HG03565 (cell line): ENCODE measurements at regions not wholly inside any gene's neighbourhood (a gene's known extent, or its start where the extent isn't known, plus 50 kb on each side); places are given as distances from the start of the nearest gene placed in this dataset.

ENCODE experiments used
- ATAC-seq: cut with Tn5 transposase; IDR thresholded peaks from one replicate; pipeline ENCODE4 v1.9.1; 2021; ENCODE audit warnings: mild to moderate bottlenecking, moderate library complexity; ENCODE audit not compliant: unreplicated experiment

DNA sequence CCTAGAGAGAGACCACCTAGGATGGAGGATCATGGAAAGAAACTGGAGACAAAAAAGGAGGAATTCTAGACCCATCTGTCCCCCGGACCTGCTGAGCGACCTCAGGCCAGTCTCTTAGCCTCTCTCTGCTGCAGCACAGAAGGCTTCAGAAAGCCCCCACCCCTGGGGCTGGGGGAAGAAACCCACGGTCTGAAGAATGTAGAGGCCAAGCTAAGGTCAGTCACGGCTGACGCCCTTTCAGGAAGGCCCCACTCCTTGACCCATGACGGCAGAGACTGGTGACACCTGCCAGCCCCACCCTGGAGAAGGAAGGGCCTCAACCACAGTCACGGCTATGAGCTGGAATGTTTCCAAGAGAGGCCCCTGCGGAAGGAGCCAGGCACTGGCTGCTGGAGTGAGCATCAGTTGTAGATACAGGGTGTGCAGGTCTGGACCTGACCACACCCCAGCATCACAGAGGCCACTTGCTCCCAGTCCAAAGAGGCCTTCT is 120.5 kb upstream of the BOD1 start:
- peak; percentile 82 for ATAC-seq

DNA sequence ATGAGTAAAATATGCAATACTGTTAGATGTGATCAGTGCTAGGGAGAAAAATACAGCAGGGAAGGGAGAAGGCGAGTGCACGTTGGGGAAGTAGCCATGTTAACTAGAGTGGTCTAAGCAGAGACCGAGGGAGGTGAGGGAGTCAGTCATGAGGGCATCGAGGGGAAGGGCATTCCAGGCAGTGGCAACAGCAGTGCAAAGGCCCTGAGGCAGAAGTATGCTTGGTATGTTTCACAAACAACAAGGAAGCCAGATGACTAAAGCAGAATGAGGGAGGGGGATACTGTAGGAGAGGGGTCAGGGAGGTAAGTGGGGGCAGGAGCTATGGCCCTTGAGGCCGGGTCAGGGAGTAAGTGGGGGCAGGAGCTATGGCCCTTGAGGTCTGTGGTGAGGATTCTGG is 123.3 kb upstream of the BOD1 start:
- ATAC-seq: no peak

DNA sequence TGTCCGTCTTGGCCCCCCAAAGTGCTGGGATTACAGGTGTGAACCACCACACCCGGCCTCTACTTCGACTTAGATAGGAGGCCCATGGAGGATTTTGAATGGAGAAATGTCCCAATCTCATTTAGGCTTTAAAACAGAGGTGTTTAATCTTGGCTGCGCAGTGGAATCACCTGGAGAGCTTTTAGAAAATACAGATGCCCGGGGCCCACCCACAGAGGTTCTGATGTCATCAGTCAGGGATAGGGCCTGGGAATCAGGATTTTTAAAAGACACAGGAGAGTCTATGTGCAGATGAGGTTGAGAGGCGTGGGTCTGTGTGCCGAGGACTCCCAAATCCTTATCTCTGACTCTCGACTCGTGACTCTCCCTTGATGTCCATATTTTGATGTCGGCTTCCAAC is 124.0 kb upstream of the BOD1 start:
- ATAC-seq: no peak

DNA sequence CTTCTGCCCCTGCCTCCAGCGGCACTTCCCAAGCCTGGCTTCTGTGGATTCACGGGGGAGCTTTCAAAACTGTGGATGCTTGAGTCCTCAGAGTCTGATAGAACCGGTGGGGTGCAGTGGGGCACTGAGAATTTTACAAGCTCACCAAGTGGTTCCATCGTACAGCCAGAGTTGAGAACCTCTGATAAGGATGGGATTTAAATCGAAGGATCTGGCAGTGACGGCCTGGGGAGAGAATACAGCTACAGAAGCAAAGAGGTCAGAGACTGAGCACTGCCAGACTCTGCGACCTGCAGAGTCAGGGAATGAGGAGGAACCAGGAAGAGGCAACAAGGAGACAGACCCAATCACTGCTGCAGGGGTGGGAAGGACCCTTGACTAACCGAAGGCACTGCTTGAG is 124.6 kb upstream of the BOD1 start:
- ATAC-seq: no peak

- peak; percentile 1 for ATAC-seq
Observed at GRCh38 chr5:173741729-173742431, 125.4 kb upstream of the BOD1 start.

GRCh38 chr5:173742432-173742816 is 126.0 kb upstream of the BOD1 start:
- peak; percentile 85 for ATAC-seq

DNA sequence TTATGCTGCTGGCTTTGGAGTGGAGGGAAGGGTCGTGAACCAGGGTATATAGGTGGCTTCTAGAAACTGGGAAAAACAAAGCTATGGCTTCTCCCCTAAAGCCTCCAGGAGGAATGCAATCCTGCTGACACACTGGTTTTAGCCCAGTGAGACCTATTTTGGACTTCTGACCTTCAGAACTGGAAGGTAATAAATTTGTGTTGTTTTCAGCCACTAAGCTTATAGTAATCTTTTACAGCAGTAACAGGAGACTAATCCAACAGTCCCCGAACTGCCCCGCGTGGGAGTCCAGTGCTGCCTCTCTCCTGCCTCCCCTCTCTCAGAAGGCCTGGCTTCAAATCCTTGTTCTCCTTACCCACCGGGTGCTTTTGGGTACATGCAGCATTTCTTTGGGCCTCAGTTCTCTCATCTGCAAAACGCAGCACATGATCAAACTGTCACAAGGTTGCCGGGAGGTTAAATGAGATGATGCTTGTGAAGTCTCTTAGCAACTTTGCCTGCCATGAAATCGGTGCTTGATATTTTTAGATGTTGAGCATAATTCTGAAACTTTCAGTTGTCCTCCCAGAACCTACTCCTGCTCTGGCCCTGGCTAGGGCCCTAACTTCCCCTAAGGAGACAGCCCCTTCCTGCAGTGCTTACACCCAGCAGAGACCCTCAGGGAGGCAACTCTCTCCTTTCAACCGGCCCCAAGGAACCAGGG is 127.3 kb upstream of the BOD1 start:
- ATAC-seq: peak; percentile 39

- no peak for ATAC-seq
Observed at GRCh38 chr5:173744551-173744950, 128.1 kb upstream of the BOD1 start.

GRCh38 chr5:173745123-173745522 is 128.7 kb upstream of the BOD1 start:
- ATAC-seq: no peak

- ATAC-seq: no peak
Observed at GRCh38 chr5:173745557-173745956, 129.1 kb upstream of the BOD1 start.

DNA sequence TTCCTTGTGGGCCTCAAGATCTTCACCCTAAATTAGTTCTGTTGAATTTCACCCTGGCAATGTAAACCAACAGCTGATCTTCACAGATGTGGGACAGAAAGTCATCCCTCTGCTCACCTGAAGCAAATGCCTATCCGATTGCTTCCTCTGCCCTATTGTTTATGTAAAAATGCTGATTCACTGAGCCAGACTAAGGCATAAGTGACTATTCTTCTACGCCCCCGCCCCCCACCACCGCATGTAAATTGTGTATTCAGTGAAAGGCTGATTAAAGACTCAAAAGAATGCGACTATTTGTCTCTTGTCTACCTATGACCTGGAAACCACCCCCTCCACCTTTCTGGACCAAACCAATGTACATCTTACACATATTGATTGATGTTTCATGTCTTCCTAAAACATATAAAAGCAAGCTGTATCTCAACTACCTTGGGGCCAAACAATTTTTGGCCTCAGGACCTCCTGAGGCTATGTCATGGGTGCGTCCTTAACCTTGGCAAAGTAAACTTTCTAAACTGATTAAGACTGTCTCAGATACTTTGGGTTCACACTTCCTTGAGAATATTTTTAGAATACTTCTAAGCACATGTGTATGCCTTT is 129.7 kb upstream of the BOD1 start:
- ATAC-seq: no peak

- ATAC-seq: no peak
Observed at GRCh38 chr5:173747876-173748275, 131.4 kb upstream of the BOD1 start.

DNA sequence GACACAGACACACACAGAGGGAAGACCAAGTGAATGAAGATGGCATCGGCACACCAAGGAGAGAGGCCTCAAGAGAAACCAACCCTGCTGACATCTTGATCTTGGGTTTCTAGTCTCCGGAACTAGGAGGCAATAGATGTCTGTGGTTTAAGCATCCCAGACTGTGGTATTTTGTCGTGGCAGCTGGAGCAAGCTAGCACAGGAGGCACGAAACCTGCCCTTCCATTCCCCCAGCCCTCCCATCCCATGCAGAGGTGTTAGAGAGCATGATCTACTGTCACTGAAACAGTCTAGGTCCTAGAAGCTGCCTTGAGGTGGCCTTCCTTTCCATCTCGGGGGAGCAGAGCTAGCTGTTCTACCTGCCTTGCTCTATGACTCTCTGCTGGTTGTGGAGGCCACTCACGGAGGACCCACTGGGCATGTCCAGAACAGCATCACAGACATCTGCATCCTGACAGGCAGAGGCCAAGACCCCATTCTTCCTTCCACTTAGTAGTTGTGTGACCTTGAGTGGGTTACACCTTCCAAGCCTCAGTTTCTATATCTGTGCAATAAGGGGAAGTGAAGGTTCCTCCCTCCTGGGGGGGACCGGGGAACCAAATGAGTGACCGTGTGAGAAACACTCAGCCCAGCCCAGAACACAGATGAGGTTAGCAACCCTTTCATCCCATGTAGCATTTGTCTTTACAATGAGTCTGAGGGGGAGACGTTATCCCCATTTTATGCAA is 134.3 kb upstream of the BOD1 start:
- ATAC-seq: no peak

DNA sequence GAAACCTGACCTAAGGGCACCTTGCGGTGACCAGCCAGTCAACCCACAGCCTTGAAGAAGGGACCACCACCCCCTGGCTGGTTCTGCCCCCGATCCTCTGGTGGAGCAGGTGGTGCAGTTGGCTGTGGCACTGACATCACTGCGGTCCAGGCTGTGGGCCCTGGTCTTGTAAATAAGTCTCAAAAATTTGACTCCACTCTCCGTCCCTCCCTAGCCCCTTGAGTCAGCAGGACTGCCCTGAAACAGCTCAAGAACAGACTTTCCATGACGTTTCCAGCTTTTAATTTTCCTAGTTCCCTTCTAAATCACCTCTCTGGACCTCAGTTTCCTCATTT is 134.8 kb upstream of the BOD1 start:
- ATAC-seq: no peak

DNA sequence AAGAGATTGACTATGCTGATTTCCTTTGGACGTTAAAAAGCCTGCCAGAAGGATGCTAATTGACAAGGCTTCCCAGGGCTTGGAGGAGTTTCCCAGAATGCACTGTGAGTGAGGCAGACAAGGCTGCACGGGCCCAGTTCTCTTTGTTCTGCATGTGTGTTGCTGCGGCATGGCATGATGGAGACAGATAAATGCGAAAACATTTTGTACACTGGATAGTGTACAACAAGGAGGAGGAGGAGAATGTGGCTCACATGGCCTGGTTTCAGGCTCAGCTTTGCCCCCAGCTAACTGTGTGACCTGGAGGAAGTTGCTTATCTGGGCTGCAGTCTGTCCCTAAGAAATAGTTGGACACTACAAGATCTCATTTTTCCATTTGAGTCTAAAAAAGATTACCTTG is 135.5 kb upstream of the CPEB4 start:
- no peak for ATAC-seq

DNA sequence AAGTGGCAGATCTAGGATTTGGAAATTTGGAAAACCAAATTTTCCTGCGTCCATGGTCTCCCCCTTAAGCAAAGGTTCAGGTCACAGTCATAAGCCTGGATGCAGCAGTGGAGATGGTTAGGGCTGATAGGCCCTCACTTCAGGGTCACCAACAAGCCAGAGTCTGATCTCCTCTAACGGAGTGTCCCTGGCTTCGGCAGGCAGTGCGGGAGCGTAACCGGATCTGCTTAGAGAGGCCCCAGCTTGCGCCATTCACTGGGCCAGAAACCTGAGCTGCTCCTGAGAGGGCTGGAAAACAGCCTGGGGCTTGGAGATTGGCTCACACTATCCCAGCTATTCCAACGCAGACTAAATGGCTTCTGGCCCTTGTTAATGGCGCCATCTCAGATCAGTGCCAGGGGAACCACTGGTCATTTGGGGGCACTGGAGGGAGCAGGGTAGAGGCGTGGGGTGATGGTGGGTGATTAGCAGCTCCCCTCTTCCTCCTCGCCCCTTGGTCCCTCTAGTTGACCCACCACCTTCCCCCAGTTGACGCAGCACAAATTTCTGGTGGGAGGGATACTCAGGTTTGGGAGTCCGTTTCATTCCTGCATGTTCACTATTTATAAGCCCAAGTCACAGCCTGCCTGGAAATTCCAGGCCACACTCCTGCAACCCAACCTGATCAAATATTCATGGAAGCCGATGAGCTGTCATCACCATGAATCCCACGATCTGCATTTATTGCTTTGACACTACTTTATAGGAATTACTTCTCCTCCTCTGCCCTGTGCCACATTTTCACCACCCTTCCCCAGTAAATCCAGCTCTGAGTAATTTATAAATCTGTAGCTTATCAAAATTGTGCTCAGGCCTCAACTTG is 134.6 kb upstream of the CPEB4 start:
- ATAC-seq: no peak

- ATAC-seq: no peak
Observed at GRCh38 chr5:173755319-173755718, 132.8 kb upstream of the CPEB4 start.

DNA sequence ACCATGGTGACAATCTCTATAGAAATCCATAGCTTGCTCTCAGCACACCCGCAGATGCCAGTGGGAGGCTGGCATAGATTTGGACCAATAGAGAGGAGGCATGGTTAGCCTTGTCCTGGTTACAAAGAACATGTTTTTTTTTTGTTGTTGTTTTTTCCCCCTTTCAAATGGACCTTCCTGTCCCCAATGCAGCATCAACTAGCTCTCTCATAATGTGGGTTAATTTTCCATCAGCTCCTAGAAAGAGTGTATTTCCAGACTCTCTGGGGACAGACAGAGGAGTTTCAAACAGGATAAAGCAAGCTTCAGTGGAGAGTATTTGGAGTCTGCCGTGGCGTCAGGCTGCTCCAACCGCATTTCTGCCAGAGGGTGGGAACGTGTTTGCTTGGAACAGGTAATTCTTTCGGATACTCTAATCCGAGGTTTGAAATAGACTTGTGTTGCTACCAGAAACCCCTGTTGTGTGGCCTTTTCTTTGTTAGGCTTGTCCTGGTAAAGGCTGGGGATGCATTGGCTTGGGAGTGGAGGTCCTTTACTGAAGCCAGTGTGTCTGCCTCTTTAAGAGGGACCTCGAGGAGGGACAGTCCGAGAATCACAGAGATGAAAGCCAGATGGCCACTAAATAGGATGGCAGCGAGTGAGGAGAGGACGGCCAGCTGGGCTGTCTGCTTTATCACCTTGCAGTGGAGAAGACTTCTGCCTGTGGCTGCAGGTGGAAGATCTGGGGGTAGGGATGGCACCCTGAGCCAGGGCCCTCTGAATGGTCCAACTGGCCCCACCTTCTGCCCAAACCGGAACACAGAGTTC is 130.5 kb upstream of the CPEB4 start:
- no peak for ATAC-seq

GRCh38 chr5:173758676-173759075 is 129.5 kb upstream of the CPEB4 start:
- ATAC-seq: no peak

- ATAC-seq: no peak
Observed at GRCh38 chr5:173759691-173760090, 128.5 kb upstream of the CPEB4 start.
